Muscle of arm (tissue), 1 donor: ENCODE measurements at regions not wholly inside any gene's neighbourhood (a gene's known extent, or its start where the extent isn't known, plus 50 kb on each side); places are given as distances from the start of the nearest gene placed in this dataset.
"Not testable (repeated sequence)": the region's sequence is repeated elsewhere in the genome, so short reads cannot be mapped to it uniquely, and the experiment has no call there.

Experiments
- DNase-seq: peaks from one replicate; pipeline ENCODE4 v3.0.0-alpha.2; 2013

- DNase-seq = no peak
Observed at GRCh38 chr14:45716572-45716971, 463.6 kb upstream of the MIS18BP1 start.

GRCh38 chr14:45715946-45716345 lies 462.9 kb upstream of the MIS18BP1 start:
- DNase-seq = no peak

- DNase-seq = no peak
Observed at GRCh38 chr14:45709541-45709940, 456.5 kb upstream of the MIS18BP1 start.

- DNase-seq = no peak
Observed at GRCh38 chr14:45705940-45706534, 453.0 kb upstream of the MIS18BP1 start.

- no peak for DNase-seq
Observed at GRCh38 chr14:45699471-45699870, 446.5 kb upstream of the MIS18BP1 start.

GRCh38 chr14:45698462-45699134 lies 445.6 kb upstream of the MIS18BP1 start:
- DNase-seq = no peak

GRCh38 chr14:45686771-45687170 lies 433.8 kb upstream of the MIS18BP1 start:
- DNase-seq = no peak

- no peak for DNase-seq
Observed at GRCh38 chr14:45680531-45680930, 427.5 kb upstream of the MIS18BP1 start.

- DNase-seq = no peak
Observed at GRCh38 chr14:45679853-45680252, 426.9 kb upstream of the MIS18BP1 start.

- no peak for DNase-seq
Observed at GRCh38 chr14:45678163-45678562, 425.2 kb upstream of the MIS18BP1 start.

GRCh38 chr14:45673420-45673819 lies 420.4 kb upstream of the MIS18BP1 start:
- no peak for DNase-seq

GRCh38 chr14:45664668-45665356 lies 411.8 kb upstream of the MIS18BP1 start:
- DNase-seq = no peak

GRCh38 chr14:45658917-45659299 lies 405.9 kb upstream of the MIS18BP1 start:
- DNase-seq = no peak

- DNase-seq = no peak
Observed at GRCh38 chr14:45658226-45658916, 405.4 kb upstream of the MIS18BP1 start.

GRCh38 chr14:45651890-45652289 lies 398.9 kb upstream of the MIS18BP1 start:
- DNase-seq = no peak

GRCh38 chr14:45650754-45651153 lies 397.8 kb upstream of the MIS18BP1 start:
- DNase-seq = no peak

GRCh38 chr14:45649051-45649450 lies 396.0 kb upstream of the MIS18BP1 start:
- DNase-seq = no peak

GRCh38 chr14:45641541-45641940 lies 388.5 kb upstream of the MIS18BP1 start:
- DNase-seq = no peak

GRCh38 chr14:45634651-45635441 lies 381.8 kb upstream of the MIS18BP1 start:
- DNase-seq = not testable (repeated sequence)

GRCh38 chr14:45633220-45633984 lies 380.4 kb upstream of the MIS18BP1 start:
- DNase-seq = no peak

GRCh38 chr14:45621731-45622130 lies 368.7 kb upstream of the MIS18BP1 start:
- no peak for DNase-seq
